ENCODE measurements at regions not wholly inside any gene's neighbourhood (a gene's known extent, or its start where the extent isn't known, plus 50 kb on each side); places are given as distances from the start of the nearest gene placed in this dataset.

DNA sequence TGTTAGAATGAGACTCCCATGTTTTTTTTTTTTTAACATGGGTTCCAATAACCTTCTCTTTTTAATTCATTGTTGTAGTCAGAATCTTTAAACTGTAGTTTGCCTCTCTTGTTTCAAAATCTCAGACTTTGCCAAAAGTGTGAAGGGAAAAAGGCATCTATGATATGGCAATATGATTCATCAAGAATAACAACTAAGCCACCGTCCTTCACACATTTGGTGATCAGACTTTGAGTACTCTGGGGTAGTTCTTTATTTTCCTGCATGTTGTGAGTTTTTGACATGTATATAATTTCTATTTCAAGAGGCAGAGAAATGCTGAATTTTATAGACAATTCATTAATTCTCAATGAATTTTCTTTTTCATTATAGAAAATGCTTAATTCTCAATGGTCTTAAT, 53.5 kb upstream of the CERS6 start:
- Histone ChIP-seq H3K27me3 (no peaks in the 10 kb centered on the region), H3K4me3 (no peak overlapping the region), H3K4me1 (no peaks in the 10 kb centered on the region), H3K36me3 (no peaks in the 10 kb centered on the region), H3K27ac (no peak overlapping the region), H3K9me3 (peaks cover 0 to 3% (median 0%) of the 10 kb centered on the region in 4 donors)
- no peak for TF ChIP-seq EP300 (IDR thresholded peaks at IDR 0.05)
- no peak for TF ChIP-seq POLR2A (IDR thresholded peaks at IDR 0.05)
- TF ChIP-seq, protein P1, sequence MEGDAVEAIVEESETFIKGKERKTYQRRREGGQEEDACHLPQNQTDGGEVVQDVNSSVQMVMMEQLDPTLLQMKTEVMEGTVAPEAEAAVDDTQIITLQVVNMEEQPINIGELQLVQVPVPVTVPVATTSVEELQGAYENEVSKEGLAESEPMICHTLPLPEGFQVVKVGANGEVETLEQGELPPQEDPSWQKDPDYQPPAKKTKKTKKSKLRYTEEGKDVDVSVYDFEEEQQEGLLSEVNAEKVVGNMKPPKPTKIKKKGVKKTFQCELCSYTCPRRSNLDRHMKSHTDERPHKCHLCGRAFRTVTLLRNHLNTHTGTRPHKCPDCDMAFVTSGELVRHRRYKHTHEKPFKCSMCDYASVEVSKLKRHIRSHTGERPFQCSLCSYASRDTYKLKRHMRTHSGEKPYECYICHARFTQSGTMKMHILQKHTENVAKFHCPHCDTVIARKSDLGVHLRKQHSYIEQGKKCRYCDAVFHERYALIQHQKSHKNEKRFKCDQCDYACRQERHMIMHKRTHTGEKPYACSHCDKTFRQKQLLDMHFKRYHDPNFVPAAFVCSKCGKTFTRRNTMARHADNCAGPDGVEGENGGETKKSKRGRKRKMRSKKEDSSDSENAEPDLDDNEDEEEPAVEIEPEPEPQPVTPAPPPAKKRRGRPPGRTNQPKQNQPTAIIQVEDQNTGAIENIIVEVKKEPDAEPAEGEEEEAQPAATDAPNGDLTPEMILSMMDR (IDR thresholded peaks at IDR 0.05): no peak
- DNase-seq (ENCODE audit: low spot score in 2 of 2): no peak
- WGBS, 2 donors: 77 to 84% methylated on average over 1 of the region's 1 CpG

DNA sequence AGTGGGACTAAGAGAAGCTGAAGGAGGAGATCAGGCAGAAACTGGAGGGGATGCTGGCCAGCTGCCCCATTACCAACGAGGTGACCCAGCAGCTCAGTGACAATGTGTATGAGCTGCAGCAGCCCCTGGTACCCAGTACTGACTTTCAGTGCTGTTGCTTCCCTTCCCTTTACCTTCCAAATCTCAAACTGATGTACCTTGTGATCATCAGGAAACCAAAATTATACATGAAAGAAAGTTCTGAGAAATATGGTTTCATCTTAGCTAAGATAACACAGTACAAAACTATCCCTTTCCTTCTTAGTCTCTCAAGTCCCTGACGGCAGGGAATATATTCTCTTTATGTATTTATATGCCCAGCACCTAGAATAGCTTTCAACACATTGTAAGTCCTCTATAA, 52.3 kb upstream of the CERS6 start:
- no peak for DNase-seq (ENCODE audit: low spot score in 2 of 2)
- Histone ChIP-seq H3K4me1 (no peaks in the 10 kb centered on the region), H3K27ac (no peak overlapping the region), H3K9me3 (peaks cover 0 to 14% (median 0%) of the 10 kb centered on the region in 4 donors), H3K36me3 (no peaks in the 10 kb centered on the region), H3K4me3 (no peak overlapping the region), H3K27me3 (no peaks in the 10 kb centered on the region)
- WGBS, 2 donors: 87 to 93% methylated on average over 2 of the region's 2 CpGs
- TF ChIP-seq EP300 (IDR thresholded peaks at IDR 0.05): no peak
- TF ChIP-seq, protein P1 (IDR thresholded peaks at IDR 0.05): no peak
- TF ChIP-seq POLR2A (IDR thresholded peaks at IDR 0.05): no peak

DNA sequence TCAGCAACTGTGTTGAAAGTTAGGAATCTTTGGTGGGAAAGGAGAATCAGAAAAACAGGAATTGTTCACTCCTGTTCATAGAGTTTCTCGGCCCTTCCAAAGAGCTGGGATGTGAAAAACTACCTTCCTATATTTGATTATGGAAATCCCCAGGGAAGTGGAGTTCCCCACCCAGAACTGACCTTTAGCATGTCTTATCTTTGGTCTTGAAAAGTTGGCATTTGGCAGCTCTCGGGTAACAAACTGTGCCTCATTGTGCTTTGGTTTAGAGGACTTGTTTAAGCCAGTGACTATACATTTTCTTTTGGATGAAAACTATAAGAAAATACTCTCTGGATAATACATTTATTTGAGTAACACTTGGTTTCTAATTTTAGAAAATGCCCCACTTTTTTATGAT, 51.3 kb upstream of the CERS6 start:
- 65 to 74% methylated on average over 2 of the region's 2 CpGs for WGBS, 2 donors
- TF ChIP-seq POLR2A (IDR thresholded peaks at IDR 0.05) (no peak), EP300 (IDR thresholded peaks at IDR 0.05) (no peak)
- TF ChIP-seq, protein P1 (IDR thresholded peaks at IDR 0.05): no peak
- Histone ChIP-seq H3K4me3 (no peak overlapping the region), H3K4me1 (no peaks in the 10 kb centered on the region), H3K36me3 (no peaks in the 10 kb centered on the region), H3K27me3 (no peaks in the 10 kb centered on the region), H3K9me3 (peaks cover 0 to 17% (median 0%) of the 10 kb centered on the region in 4 donors), H3K27ac (no peak overlapping the region)
- no peak for DNase-seq (ENCODE audit: low spot score in 2 of 2)
